GM12878 (cell line): ENCODE measurements at regions not wholly inside any gene's neighbourhood (a gene's known extent, or its start where the extent isn't known, plus 50 kb on each side); places are given as distances from the start of the nearest gene placed in this dataset.

Source experiments
- ATAC-seq: fragments of 200-7000 bp; cut with Tn5 transposase; 3 replicates; pipeline ENCODE4 v1.9.1; 2020; ENCODE audit warnings: mild to moderate bottlenecking, moderate library complexity
- BruUV-seq: library from RNA; stranded (reverse); fragments of 400-500 nt; replicated peaks from 2 replicates; lab custom pipeline; 2021; lab: Mats Ljungman, UMichigan
- CTCF ChIA-PET: fragments of 300-600 bp; sonication (Branson Sonifier 250); formaldehyde crosslinking; extraction: SDS; loops from one replicate; lab custom pipeline; 2021; ENCODE audit warnings: inconsistent platforms; lab: Yijun Ruan, JAX
- POLR2A ChIA-PET: fragments of 350-600 bp; formaldehyde crosslinking; extraction: SDS; loops from one replicate; lab custom pipeline; 2021; ENCODE audit warnings: inconsistent platforms; lab: Charles Lee
- RAD21 ChIA-PET: fragments of 300-600 bp; sonication (Branson Sonifier 250); formaldehyde crosslinking; loops from one replicate; lab custom pipeline; 2023; ENCODE audit warnings: antibody characterized with exemption; ENCODE audit not compliant: unreplicated experiment; lab: Charles Lee
- SMC1A ChIA-PET: fragments of 300-600 bp; sonication (Branson Sonifier 250); formaldehyde crosslinking; loops from one replicate; lab custom pipeline; 2023; ENCODE audit not compliant: unreplicated experiment, uncharacterized antibody; lab: Charles Lee
- DNase-seq: peaks from one replicate; pipeline ENCODE4 v3.0.0-alpha.2; 2011; ENCODE audit warnings: low read depth, low spot score
- FAIRE-seq: peaks from 3 replicates; lab custom pipeline; 2011; peaks lifted over from hg19 to GRCh38; lab: Jason Lieb, UNC
- H2AFZ ChIP-seq: 2 replicates; pipeline ENCODE4 v1.6.0; 2011; ENCODE audit warnings: low read depth, low read length, control low read depth; ENCODE audit not compliant: control insufficient read depth
- H3K27ac ChIP-seq: 2 replicates; pipeline ENCODE4 v1.5.1; 2011; ENCODE audit warnings: control low read depth; ENCODE audit not compliant: control insufficient read depth, insufficient read depth
- H3K27me3 ChIP-seq, 2 experiments: replicated peaks in 1 of 2; 2 replicates each; pipeline versions ENCODE4 v1.6.0 to v1.6.1; 2011; ENCODE audit warnings: low read length in 1 of 2; ENCODE audit not compliant: control insufficient read depth in 2 of 2, insufficient read depth in 2 of 2
- H3K36me3 ChIP-seq, 2 experiments: 2 replicates each; pipeline ENCODE4 v1.5.1; 2011; ENCODE audit warnings: low read length in 1 of 2; ENCODE audit not compliant: control insufficient read depth in 2 of 2, insufficient read depth in 2 of 2
- H3K4me1 ChIP-seq: 2 replicates; pipeline ENCODE4 v1.6.1; 2011; ENCODE audit warnings: mild to moderate bottlenecking, low read length, moderate library complexity, mixed read lengths; ENCODE audit not compliant: control insufficient read depth, insufficient read depth
- H3K4me2 ChIP-seq: 2 replicates; pipeline ENCODE4 v1.6.0; 2011; ENCODE audit warnings: control low read depth; ENCODE audit not compliant: control insufficient read depth, insufficient read depth
- H3K4me3 ChIP-seq: fragments of 200-600 bp; sonication (generic); 2 replicates; pipeline ENCODE4 v1.5.1; 2016
- H3K79me2 ChIP-seq: 2 replicates; pipeline ENCODE4 v1.6.0; 2011; ENCODE audit warnings: low read length; ENCODE audit not compliant: control insufficient read depth, insufficient read depth
- H3K9ac ChIP-seq: 2 replicates; pipeline ENCODE4 v1.8.0; 2011; ENCODE audit warnings: low read length, control low read depth, mixed read lengths; ENCODE audit not compliant: control insufficient read depth, insufficient read depth
- H3K9me3 ChIP-seq: replicated peaks from 3 replicates; pipeline ENCODE4 v1.5.1; 2011; ENCODE audit warnings: mild to moderate bottlenecking, low read length; ENCODE audit not compliant: control insufficient read depth, insufficient read depth
- H4K20me1 ChIP-seq: 2 replicates; pipeline ENCODE4 v1.6.0; 2011; ENCODE audit not compliant: control insufficient read depth, insufficient read depth
- BHLHE40 ChIP-seq, 2 experiments: fragments of 450-650 bp in 1 of 2; IDR thresholded peaks; 2 replicates each; pipeline ENCODE4 v1.6.1; 2011 to 2017; ENCODE audit warnings: low read depth in 2 of 2, borderline replicate concordance in 1 of 2, improper control_type of control experiment in 1 of 2, low read length in 1 of 2, mild to moderate bottlenecking in 1 of 2
- CREM ChIP-seq: IDR thresholded peaks from 2 replicates; pipeline ENCODE4 v1.6.1; 2014; ENCODE audit warnings: antibody characterized with exemption, low read depth
- DPF2 ChIP-seq: fragments of 450-650 bp; IDR thresholded peaks from 2 replicates; pipeline ENCODE4 v1.6.1; 2017; ENCODE audit warnings: mild to moderate bottlenecking
- E4F1 ChIP-seq: fragments of 450-650 bp; IDR thresholded peaks from 2 replicates; pipeline ENCODE4 v1.6.1; 2018; ENCODE audit warnings: borderline replicate concordance, mild to moderate bottlenecking; ENCODE audit not compliant: partially characterized antibody
- EZH2 ChIP-seq: IDR thresholded peaks from 2 replicates; pipeline ENCODE4 v1.6.1; 2012; ENCODE audit warnings: low read depth, mild to moderate bottlenecking, control low read depth, inconsistent platforms, low read length, borderline replicate concordance; ENCODE audit not compliant: control insufficient read depth
- IRF3 ChIP-seq: fragments of 450-650 bp; IDR thresholded peaks from 2 replicates; pipeline ENCODE4 v1.6.1; 2014; ENCODE audit warnings: mild to moderate bottlenecking
- MEF2B ChIP-seq: fragments of 450-650 bp; IDR thresholded peaks from 2 replicates; pipeline ENCODE4 v1.6.1; 2018; ENCODE audit warnings: mild to moderate bottlenecking, moderate library complexity; ENCODE audit not compliant: partially characterized antibody, poor library complexity, severe bottlenecking
- NFXL1 ChIP-seq: fragments of 450-650 bp; IDR thresholded peaks from 2 replicates; pipeline ENCODE4 v1.6.1; 2017; ENCODE audit warnings: antibody characterized with exemption, mild to moderate bottlenecking, borderline replicate concordance
- PBX3 ChIP-seq: IDR thresholded peaks from 2 replicates; pipeline ENCODE4 v1.6.1; 2011; ENCODE audit warnings: mild to moderate bottlenecking, low read depth, low read length, moderate library complexity; ENCODE audit not compliant: insufficient replicate concordance
- POLR2A ChIP-seq: IDR thresholded peaks from 2 replicates; pipeline ENCODE4 v1.6.1; 2011; ENCODE audit warnings: low read depth, mild to moderate bottlenecking, low read length
- RAD51 ChIP-seq: fragments of 450-650 bp; IDR thresholded peaks from 2 replicates; pipeline ENCODE4 v1.6.1; 2016; ENCODE audit warnings: moderate library complexity, mild to moderate bottlenecking, inconsistent platforms
- SMAD5 ChIP-seq: IDR thresholded peaks from 2 replicates; pipeline ENCODE4 v1.6.1; 2016; ENCODE audit warnings: antibody characterized with exemption, low read depth
- TCF12 ChIP-seq: IDR thresholded peaks from 2 replicates; pipeline ENCODE4 v1.6.1; 2011; ENCODE audit warnings: low read depth, mild to moderate bottlenecking, low read length
- WGBS: methylation state at CpG from one replicate; pipeline ENCODE4 v1.1.6; 2016; ENCODE audit warnings: low lambda C conversion rate; ENCODE audit not compliant: insufficient replicate concordance, insufficient coverage; ENCODE audit errors: missing lambda C conversion rate; 5-methylcytosine and 5-hydroxymethylcytosine counted together
- in situ Hi-C: fragments of 300-500 bp; cut with MboI; formaldehyde crosslinking; loops from 9 replicates; pipeline ENCODE4 v1.14.3; 2018; ENCODE audit warnings: mixed read lengths
- intact Hi-C: fragments of 100-400 bp; cut with micrococcal nuclease; formaldehyde crosslinking; loops from one replicate; pipeline ENCODE4 v1.14.2; 2022; ENCODE audit not compliant: unreplicated experiment

GRCh38 chr4:187333151-187333550 lies 609.5 kb upstream of the FAT1 start:
- H3K27me3 ChIP-seq, result no peaks in the 10 kb centered on the region
- CTCF ChIA-PET, result no interaction called here
- no peaks in the 10 kb centered on the region for H3K4me1 ChIP-seq
- H2AFZ ChIP-seq, result no peak overlapping the region
- no peak overlapping the region for H3K27ac ChIP-seq
- in situ Hi-C loops, result no loop called here
- DNase-seq (no peak), FAIRE-seq (no peak), ATAC-seq (no peak)
- TF ChIP-seq RAD51, result no peak
- H3K4me3 ChIP-seq, result no peak overlapping the region
- WGBS, result 41% methylated on average over 4 of the region's 4 CpGs
- no peaks in the 10 kb centered on the region for H4K20me1 ChIP-seq
- no peak overlapping the region for H3K4me2 ChIP-seq
- no TSS peak for BruUV-seq
- no peaks in the 10 kb centered on the region for H3K79me2 ChIP-seq
- SMC1A ChIA-PET, result no interaction called here
- no peak overlapping the region for H3K9ac ChIP-seq
- RAD21 ChIA-PET, result no interaction called here
- intact Hi-C loops, result no loop called here
- no peaks in the 10 kb centered on the region for H3K36me3 ChIP-seq
- POLR2A ChIA-PET, result no interaction called here
- no peaks in the 10 kb centered on the region for H3K9me3 ChIP-seq

- no TSS peak for BruUV-seq
- H2AFZ ChIP-seq, result no peak overlapping the region
- ChIA-PET RAD21 (no interaction called here), POLR2A (no interaction called here), CTCF (no interaction called here), SMC1A (interaction anchor here (2.2 kb wide), 1 partner anchor 14 kb away, joined by 7 read pairs; no protein-coding TSS in a partner anchor)
- WGBS, result 43% methylated on average over 13 of the region's 13 CpGs
- DNase-seq (no peak), FAIRE-seq (no peak), ATAC-seq (no peak)
- in situ Hi-C loops (no loop called here), intact Hi-C loops (no loop called here)
- H4K20me1 ChIP-seq, result no peaks in the 10 kb centered on the region
- no peak overlapping the region for H3K9ac ChIP-seq
- H3K27me3 ChIP-seq, result no peaks in the 10 kb centered on the region
- no peak overlapping the region for H3K4me3 ChIP-seq
- TF ChIP-seq SMAD5 (no peak), IRF3 (no peak), NFXL1 (no peak), PBX3 (no peak), E4F1 (no peak), MEF2B (no peak), BHLHE40 (IDR thresholded peaks at IDR 0.05; ENCODE audit: borderline replicate concordance in 1 of 2, low read depth in 2 of 2, low read length in 1 of 2) (no peak), CREM (no peak), TCF12 (no peak), DPF2 (no peak), EZH2 (no peak), POLR2A (no peak)
- no peaks in the 10 kb centered on the region for H3K9me3 ChIP-seq
- H3K27ac ChIP-seq, result no peak overlapping the region
- H3K36me3 ChIP-seq, result no peaks in the 10 kb centered on the region
- H3K4me2 ChIP-seq, result no peak overlapping the region
- no peaks in the 10 kb centered on the region for H3K4me1 ChIP-seq
- H3K79me2 ChIP-seq, result no peaks in the 10 kb centered on the region
Measured at GRCh38 chr4:187335339-187335738, 611.7 kb upstream of the FAT1 start.
